Peyer's patch (tissue), 4 donors: ENCODE measurements at regions not wholly inside any gene's neighbourhood (a gene's known extent, or its start where the extent isn't known, plus 50 kb on each side); places are given as distances from the start of the nearest gene placed in this dataset.

ENCODE experiments used
- DNase-seq, 3 donors: peaks; one replicate each; pipeline ENCODE4 v3.0.0-alpha.2; 2017 to 2019
- H3K27ac ChIP-seq, 4 donors: fragments of 200-600 bp; sonication (generic); one replicate each; pipeline ENCODE4 v1.5.1; 2016 to 2019
- H3K27me3 ChIP-seq, 2 donors: fragments of 200-600 bp; sonication (generic); one replicate each; pipeline ENCODE4 v1.5.1; 2019
- H3K36me3 ChIP-seq, 3 donors: fragments of 200-600 bp; sonication (generic); one replicate each; pipeline ENCODE4 v1.5.1; 2016 to 2019
- H3K4me1 ChIP-seq, 4 donors: fragments of 200-600 bp; sonication (generic); one replicate each; pipeline ENCODE4 v1.5.1; 2016 to 2019
- H3K4me3 ChIP-seq, 4 donors: fragments of 200-600 bp; sonication (generic); 1 replicate in 3 of 4; 2 replicates in 1 of 4; pipeline ENCODE4 v1.5.1; 2016 to 2019; ENCODE audit warnings: mild to moderate bottlenecking in 1 of 4
- H3K9me3 ChIP-seq, 4 donors: fragments of 200-600 bp; sonication (generic); one replicate each; pipeline ENCODE4 v1.5.1; 2016 to 2019; ENCODE audit warnings: mild to moderate bottlenecking in 1 of 4
- POLR2A ChIP-seq, 2 donors: fragments of 450-650 bp; IDR thresholded peaks; one replicate each; pipeline ENCODE4 v1.5.1; 2017; ENCODE audit warnings: antibody characterized with exemption in 2 of 2, mild to moderate bottlenecking in 2 of 2, moderate library complexity in 2 of 2
- TF ChIP-seq, protein P1 (sequence below), 6 experiments: fragments of 450-650 bp in 4 of 6; fragments of 200-600 bp in 2 of 6; sonication (generic) in 1 of 6; IDR thresholded peaks; one replicate each; pipeline ENCODE4 v1.5.1; 2017 to 2019; ENCODE audit warnings: antibody characterized with exemption in 6 of 6, mild to moderate bottlenecking in 3 of 6, moderate library complexity in 1 of 6

DNA sequence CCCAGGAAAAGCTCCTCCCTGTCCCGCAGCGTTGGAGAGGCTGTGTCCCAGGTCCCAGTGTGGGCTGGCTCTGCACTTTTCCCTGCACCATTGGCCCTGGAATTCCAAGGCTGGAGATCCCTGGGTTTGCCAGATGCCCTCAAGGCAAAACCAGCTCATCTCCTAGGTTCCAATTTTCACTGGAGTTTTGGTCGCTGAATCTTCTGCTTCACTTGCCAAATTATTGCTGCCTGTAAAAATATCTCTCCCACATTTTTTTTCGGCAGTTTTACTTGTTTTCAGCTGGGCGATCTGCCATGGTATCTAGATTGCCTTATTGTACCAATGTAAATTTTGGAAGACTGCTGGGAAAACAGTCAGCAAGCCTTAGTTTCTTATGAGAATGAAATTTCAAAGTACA lies 150.9 kb upstream of the ATP10A start:
- Histone ChIP-seq H3K4me1 (no peaks in the 10 kb centered on the region), H3K9me3 (no peaks in the 10 kb centered on the region), H3K4me3 (no peak overlapping the region), H3K36me3 (no peaks in the 10 kb centered on the region), H3K27me3 (no peaks in the 10 kb centered on the region), H3K27ac (no peak overlapping the region)
- DNase-seq: no peak
- no peak for TF ChIP-seq POLR2A (IDR thresholded peaks at IDR 0.05)
- TF ChIP-seq, protein P1, sequence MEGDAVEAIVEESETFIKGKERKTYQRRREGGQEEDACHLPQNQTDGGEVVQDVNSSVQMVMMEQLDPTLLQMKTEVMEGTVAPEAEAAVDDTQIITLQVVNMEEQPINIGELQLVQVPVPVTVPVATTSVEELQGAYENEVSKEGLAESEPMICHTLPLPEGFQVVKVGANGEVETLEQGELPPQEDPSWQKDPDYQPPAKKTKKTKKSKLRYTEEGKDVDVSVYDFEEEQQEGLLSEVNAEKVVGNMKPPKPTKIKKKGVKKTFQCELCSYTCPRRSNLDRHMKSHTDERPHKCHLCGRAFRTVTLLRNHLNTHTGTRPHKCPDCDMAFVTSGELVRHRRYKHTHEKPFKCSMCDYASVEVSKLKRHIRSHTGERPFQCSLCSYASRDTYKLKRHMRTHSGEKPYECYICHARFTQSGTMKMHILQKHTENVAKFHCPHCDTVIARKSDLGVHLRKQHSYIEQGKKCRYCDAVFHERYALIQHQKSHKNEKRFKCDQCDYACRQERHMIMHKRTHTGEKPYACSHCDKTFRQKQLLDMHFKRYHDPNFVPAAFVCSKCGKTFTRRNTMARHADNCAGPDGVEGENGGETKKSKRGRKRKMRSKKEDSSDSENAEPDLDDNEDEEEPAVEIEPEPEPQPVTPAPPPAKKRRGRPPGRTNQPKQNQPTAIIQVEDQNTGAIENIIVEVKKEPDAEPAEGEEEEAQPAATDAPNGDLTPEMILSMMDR (IDR thresholded peaks at IDR 0.05): no peak

DNA sequence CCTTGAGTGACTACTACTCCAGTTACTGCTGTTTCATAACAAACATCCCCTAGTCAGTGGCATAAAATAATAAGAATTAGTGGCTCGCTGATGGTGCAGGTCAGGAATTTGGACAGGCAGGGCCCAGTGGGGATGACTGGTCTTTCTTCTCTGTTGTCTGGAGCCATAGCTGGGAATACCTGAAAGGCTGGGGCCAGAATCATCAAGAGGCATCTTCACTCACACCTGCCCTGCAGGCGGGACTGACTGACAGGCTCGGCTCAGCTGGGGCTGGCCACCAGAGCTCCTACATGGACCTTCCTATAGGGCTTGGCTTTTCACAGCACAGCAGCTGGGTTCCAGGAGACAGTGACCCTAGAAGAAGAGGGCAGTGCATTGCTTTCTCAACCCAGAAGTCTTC lies 148.8 kb upstream of the ATP10A start:
- Histone ChIP-seq H3K36me3 (no peaks in the 10 kb centered on the region), H3K9me3 (no peaks in the 10 kb centered on the region), H3K4me1 (no peaks in the 10 kb centered on the region), H3K27me3 (no peaks in the 10 kb centered on the region), H3K4me3 (no peak overlapping the region), H3K27ac (no peak overlapping the region)
- TF ChIP-seq, protein P1 (IDR thresholded peaks at IDR 0.05): no peak
- no peak for TF ChIP-seq POLR2A (IDR thresholded peaks at IDR 0.05)
- DNase-seq: no peak

DNA sequence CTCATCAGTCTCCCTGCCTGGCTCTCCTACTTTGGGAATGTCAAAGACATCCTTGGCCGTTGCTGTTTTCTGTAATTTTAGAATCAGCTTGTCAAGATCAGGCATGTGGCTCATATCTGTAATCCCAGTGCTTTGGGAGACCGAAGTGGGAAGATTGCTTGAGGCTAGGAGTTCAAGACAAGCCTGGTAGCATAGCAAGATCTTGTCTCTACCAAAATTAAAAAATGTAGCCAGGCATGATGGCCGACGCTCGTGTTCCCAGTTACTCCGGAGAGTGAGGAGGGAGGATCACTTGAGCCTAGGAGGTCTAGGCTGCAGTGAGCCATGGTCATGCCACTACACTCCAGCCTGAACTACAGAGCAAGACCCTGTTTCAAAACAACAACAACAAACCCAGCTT lies 144.0 kb upstream of the ATP10A start:
- DNase-seq: no peak
- Histone ChIP-seq H3K36me3 (no peaks in the 10 kb centered on the region), H3K4me3 (no peak overlapping the region), H3K9me3 (no peaks in the 10 kb centered on the region), H3K27ac (no peak overlapping the region), H3K27me3 (no peaks in the 10 kb centered on the region), H3K4me1 (no peaks in the 10 kb centered on the region)
- TF ChIP-seq, protein P1 (IDR thresholded peaks at IDR 0.05): no peak
- no peak for TF ChIP-seq POLR2A (IDR thresholded peaks at IDR 0.05)

DNA sequence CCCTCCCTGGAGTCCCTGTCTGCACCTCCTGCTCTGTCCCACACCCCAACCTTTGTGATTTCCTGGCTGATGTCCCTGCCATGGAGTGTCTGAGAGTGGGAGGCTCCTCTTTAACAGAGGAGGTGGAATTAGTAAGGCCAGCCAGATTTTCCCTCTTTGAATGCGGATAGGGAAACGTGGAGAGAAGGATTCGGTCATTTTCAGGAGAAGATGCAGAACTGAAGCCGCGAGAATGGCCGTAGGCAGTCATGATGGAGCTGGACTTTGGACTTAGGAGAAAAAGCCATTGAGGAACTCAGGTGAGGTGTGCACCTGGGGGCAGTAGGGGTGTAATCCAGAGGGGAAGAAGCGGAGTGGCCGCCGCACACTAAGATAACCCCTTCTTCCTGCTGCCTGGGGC lies 138.1 kb upstream of the ATP10A start:
- Histone ChIP-seq H3K4me1 (no peaks in the 10 kb centered on the region), H3K27me3 (no peaks in the 10 kb centered on the region), H3K36me3 (no peaks in the 10 kb centered on the region), H3K27ac (no peak overlapping the region), H3K9me3 (no peaks in the 10 kb centered on the region), H3K4me3 (no peak overlapping the region)
- no peak for DNase-seq
- TF ChIP-seq, protein P1 (IDR thresholded peaks at IDR 0.05): no peak
- TF ChIP-seq POLR2A (IDR thresholded peaks at IDR 0.05): no peak

DNA sequence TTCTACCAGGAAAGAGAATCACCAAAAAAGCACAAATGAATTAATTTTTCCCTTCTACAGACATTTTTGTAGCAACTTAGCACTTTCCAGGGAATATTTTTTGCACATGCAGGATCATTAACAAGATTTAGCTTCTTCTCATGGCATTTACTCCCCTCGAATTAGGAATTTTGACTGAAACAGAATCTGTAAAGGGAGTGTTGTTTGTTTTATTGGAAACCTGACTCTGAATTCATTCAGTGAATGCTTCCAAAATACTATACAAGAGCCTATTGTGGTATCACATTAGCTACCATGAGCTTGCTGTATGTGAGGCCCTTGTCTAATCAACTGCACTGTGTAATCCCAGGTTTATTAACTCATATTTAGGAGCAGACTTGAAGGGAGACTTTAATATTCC lies 130.4 kb upstream of the ATP10A start:
- H3K27ac ChIP-seq: no peak overlapping the region
- no peaks in the 10 kb centered on the region for H3K36me3 ChIP-seq
- TF ChIP-seq POLR2A (IDR thresholded peaks at IDR 0.05): no peak
- TF ChIP-seq, protein P1 (IDR thresholded peaks at IDR 0.05): no peak
- no peak overlapping the region for H3K4me3 ChIP-seq
- no peak for DNase-seq
- no peaks in the 10 kb centered on the region for H3K9me3 ChIP-seq
- no peaks in the 10 kb centered on the region for H3K4me1 ChIP-seq
- no peaks in the 10 kb centered on the region for H3K27me3 ChIP-seq

DNA sequence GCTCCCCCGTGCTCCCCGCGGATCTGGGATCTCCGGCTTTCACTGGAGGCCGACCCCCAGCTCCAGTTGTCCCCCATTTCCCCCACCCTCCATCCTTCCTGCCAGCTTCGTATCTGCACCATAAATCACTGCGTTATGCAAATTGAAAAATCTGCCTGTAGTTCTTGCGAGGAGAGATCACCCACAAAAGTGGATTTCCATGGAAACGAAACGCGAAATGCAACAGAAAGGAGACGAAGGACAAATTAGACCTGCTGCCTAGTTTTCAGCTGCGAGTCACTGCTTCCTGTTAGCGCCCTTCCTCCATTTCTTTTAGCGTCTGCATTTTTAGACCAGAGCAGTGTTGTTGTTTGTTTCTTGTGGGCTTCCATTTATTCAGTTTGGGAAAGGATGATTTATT lies 127.1 kb upstream of the ATP10A start:
- TF ChIP-seq, protein P1 (IDR thresholded peaks at IDR 0.05): no peak
- TF ChIP-seq POLR2A (IDR thresholded peaks at IDR 0.05): no peak

More for the DNA sequence above, 127.1 kb upstream of the ATP10A start:
- no peaks in the 10 kb centered on the region for H3K9me3 ChIP-seq
- H3K36me3 ChIP-seq: no peaks in the 10 kb centered on the region
- DNase-seq: no peak
- H3K27me3 ChIP-seq: no peaks in the 10 kb centered on the region
- H3K27ac ChIP-seq: no peak overlapping the region
- H3K4me1 ChIP-seq: no peaks in the 10 kb centered on the region
- H3K4me3 ChIP-seq: no peak overlapping the region
